ENCODE measurements at regions not wholly inside any gene's neighbourhood (a gene's known extent, or its start where the extent isn't known, plus 50 kb on each side); places are given as distances from the start of the nearest gene placed in this dataset.

DNA sequence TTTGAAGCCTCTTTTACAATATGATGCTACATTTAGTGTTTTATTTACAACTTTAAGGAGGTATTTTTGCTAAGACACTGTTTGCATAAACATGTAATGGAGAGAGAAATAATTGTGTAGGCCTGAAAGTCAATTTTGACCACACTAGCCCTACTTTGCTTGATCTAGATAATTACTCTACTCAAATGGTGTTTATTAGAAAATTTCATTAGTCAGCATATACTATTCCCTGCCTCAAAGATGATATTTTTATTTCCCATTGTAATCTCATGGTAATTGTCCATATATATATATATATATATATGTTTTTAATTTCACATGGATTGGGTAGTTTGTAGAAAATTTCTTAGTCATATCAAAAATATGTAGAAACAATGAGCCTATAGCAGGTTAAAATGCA, 632.2 kb downstream of the SATB2 start:
- H3K23ac ChIP-seq (ENCODE audit: low read length in 2 of 2): no peak overlapping the region
- H3K4me3 ChIP-seq (ENCODE audit: insufficient read depth in 1 of 2, low read depth in 1 of 2, low read length in 2 of 2): no peak overlapping the region
- H2BK120ac ChIP-seq (ENCODE audit: low read depth, low read length): no peak overlapping the region
- H3K27me3 ChIP-seq (ENCODE audit: control insufficient read depth in 1 of 2, insufficient read depth in 1 of 2, low read length in 2 of 2): no peaks in the 10 kb centered on the region
- H3K9me3 ChIP-seq (ENCODE audit: control insufficient read depth, low read length): no peaks in the 10 kb centered on the region
- H2BK5ac ChIP-seq (ENCODE audit: low read depth, low read length, poor library complexity, severe bottlenecking): no peak overlapping the region
- no peak overlapping the region for H4K8ac ChIP-seq (ENCODE audit: low read length)
- no peaks in the 10 kb centered on the region for H3K79me1 ChIP-seq (replicated peaks; ENCODE audit: low read length, poor library complexity, severe bottlenecking)
- no peaks in the 10 kb centered on the region for H3K36me3 ChIP-seq (ENCODE audit: control insufficient read depth in 1 of 2, insufficient read depth in 2 of 2, low read depth in 1 of 2, low read length in 2 of 2)
- H2AFZ ChIP-seq (ENCODE audit: low read depth, low read length): no peak overlapping the region
- H3K14ac ChIP-seq (ENCODE audit: low read length in 2 of 2): no peak overlapping the region
- no peak for DNase-seq
- H3K4me1 ChIP-seq (ENCODE audit: control insufficient read depth, insufficient read depth, low read depth, low read length): no peaks in the 10 kb centered on the region
- no peak overlapping the region for H2AK5ac ChIP-seq (ENCODE audit: low read length, severe bottlenecking)
- H3K27ac ChIP-seq (ENCODE audit: low read length, poor library complexity, severe bottlenecking): no peak overlapping the region
- no peak overlapping the region for H3K4me2 ChIP-seq (ENCODE audit: low read length, poor library complexity, severe bottlenecking)
- H3K18ac ChIP-seq (ENCODE audit: low read depth in 1 of 2, low read length in 2 of 2): no peak overlapping the region
- no peak overlapping the region for H2BK12ac ChIP-seq (ENCODE audit: low read length in 2 of 2)
- no peak overlapping the region for H2BK15ac ChIP-seq (ENCODE audit: low read depth, poor library complexity, severe bottlenecking)
- no peak overlapping the region for H3K9ac ChIP-seq (ENCODE audit: low read length)
- no peak overlapping the region for H3K4ac ChIP-seq (ENCODE audit: low read depth in 1 of 2, low read length in 2 of 2)
- H4K91ac ChIP-seq (ENCODE audit: low read length): no peak overlapping the region

GRCh38 chr2:198817536-198817935, 640.2 kb downstream of the SATB2 start:
- Histone ChIP-seq H2BK15ac (ENCODE audit: low read depth, poor library complexity, severe bottlenecking) (no peak overlapping the region), H3K27me3 (ENCODE audit: control insufficient read depth in 1 of 2, insufficient read depth in 1 of 2, low read length in 2 of 2) (no peaks in the 10 kb centered on the region), H3K9me3 (ENCODE audit: control insufficient read depth, low read length) (no peaks in the 10 kb centered on the region), H3K4me3 (ENCODE audit: insufficient read depth in 1 of 2, low read depth in 1 of 2, low read length in 2 of 2) (no peak overlapping the region), H2AK5ac (ENCODE audit: low read length, severe bottlenecking) (no peak overlapping the region), H4K91ac (ENCODE audit: low read length) (no peak overlapping the region), H3K4me1 (ENCODE audit: control insufficient read depth, insufficient read depth, low read depth, low read length) (no peaks in the 10 kb centered on the region), H3K27ac (ENCODE audit: low read length, poor library complexity, severe bottlenecking) (no peak overlapping the region), H2BK5ac (ENCODE audit: low read depth, low read length, poor library complexity, severe bottlenecking) (no peak overlapping the region), H3K36me3 (ENCODE audit: control insufficient read depth in 1 of 2, insufficient read depth in 2 of 2, low read depth in 1 of 2, low read length in 2 of 2) (no peaks in the 10 kb centered on the region), H3K23ac (ENCODE audit: low read length in 2 of 2) (no peak overlapping the region), H2BK120ac (ENCODE audit: low read depth, low read length) (no peak overlapping the region), H3K18ac (ENCODE audit: low read depth in 1 of 2, low read length in 2 of 2) (no peak overlapping the region), H2AFZ (ENCODE audit: low read depth, low read length) (no peak overlapping the region), H3K9ac (ENCODE audit: low read length) (no peak overlapping the region), H3K14ac (ENCODE audit: low read length in 2 of 2) (no peak overlapping the region), H3K79me1 (replicated peaks; ENCODE audit: low read length, poor library complexity, severe bottlenecking) (no peaks in the 10 kb centered on the region), H4K8ac (ENCODE audit: low read length) (no peak overlapping the region), H3K4ac (ENCODE audit: low read depth in 1 of 2, low read length in 2 of 2) (no peak overlapping the region), H2BK12ac (ENCODE audit: low read length in 2 of 2) (no peak overlapping the region), H3K4me2 (ENCODE audit: low read length, poor library complexity, severe bottlenecking) (no peak overlapping the region)
- DNase-seq: no peak
- WGBS: no CpG with 5 or more reads among the region's 1 CpG

GRCh38 chr2:198815626-198816025, 642.1 kb downstream of the SATB2 start:
- no peak overlapping the region for H2BK120ac ChIP-seq (ENCODE audit: low read depth, low read length)
- H3K4ac ChIP-seq (ENCODE audit: low read depth in 1 of 2, low read length in 2 of 2): no peak overlapping the region
- H3K36me3 ChIP-seq (ENCODE audit: control insufficient read depth in 1 of 2, insufficient read depth in 2 of 2, low read depth in 1 of 2, low read length in 2 of 2): no peaks in the 10 kb centered on the region
- no peaks in the 10 kb centered on the region for H3K27me3 ChIP-seq (ENCODE audit: control insufficient read depth in 1 of 2, insufficient read depth in 1 of 2, low read length in 2 of 2)
- H4K91ac ChIP-seq (ENCODE audit: low read length): no peak overlapping the region
- no peak overlapping the region for H3K14ac ChIP-seq (ENCODE audit: low read length in 2 of 2)
- no peaks in the 10 kb centered on the region for H3K4me1 ChIP-seq (ENCODE audit: control insufficient read depth, insufficient read depth, low read depth, low read length)
- DNase-seq: no peak
- H3K79me1 ChIP-seq (replicated peaks; ENCODE audit: low read length, poor library complexity, severe bottlenecking): no peaks in the 10 kb centered on the region
- no peak overlapping the region for H3K9ac ChIP-seq (ENCODE audit: low read length)
- H4K8ac ChIP-seq (ENCODE audit: low read length): no peak overlapping the region
- no peak overlapping the region for H2BK5ac ChIP-seq (ENCODE audit: low read depth, low read length, poor library complexity, severe bottlenecking)
- H3K18ac ChIP-seq (ENCODE audit: low read depth in 1 of 2, low read length in 2 of 2): no peak overlapping the region
- no peak overlapping the region for H2AK5ac ChIP-seq (ENCODE audit: low read length, severe bottlenecking)
- no peak overlapping the region for H3K4me2 ChIP-seq (ENCODE audit: low read length, poor library complexity, severe bottlenecking)
- H2AFZ ChIP-seq (ENCODE audit: low read depth, low read length): no peak overlapping the region
- no peak overlapping the region for H3K27ac ChIP-seq (ENCODE audit: low read length, poor library complexity, severe bottlenecking)
- no peak overlapping the region for H3K23ac ChIP-seq (ENCODE audit: low read length in 2 of 2)
- no peak overlapping the region for H3K4me3 ChIP-seq (ENCODE audit: insufficient read depth in 1 of 2, low read depth in 1 of 2, low read length in 2 of 2)
- H2BK12ac ChIP-seq (ENCODE audit: low read length in 2 of 2): no peak overlapping the region
- H3K9me3 ChIP-seq (ENCODE audit: control insufficient read depth, low read length): no peaks in the 10 kb centered on the region
- H2BK15ac ChIP-seq (ENCODE audit: low read depth, poor library complexity, severe bottlenecking): no peak overlapping the region
- 100% methylated on average over 1 of the region's 4 CpGs for WGBS

- H3K27me3 ChIP-seq (ENCODE audit: control insufficient read depth in 1 of 2, insufficient read depth in 1 of 2, low read length in 2 of 2): no peaks in the 10 kb centered on the region
- H3K27ac ChIP-seq (ENCODE audit: low read length, poor library complexity, severe bottlenecking): no peak overlapping the region
- no peaks in the 10 kb centered on the region for H3K4me1 ChIP-seq (ENCODE audit: control insufficient read depth, insufficient read depth, low read depth, low read length)
- no peak overlapping the region for H4K8ac ChIP-seq (ENCODE audit: low read length)
- no peak overlapping the region for H3K9ac ChIP-seq (ENCODE audit: low read length)
- WGBS: 79% methylated on average over 1 of the region's 3 CpGs
- H4K91ac ChIP-seq (ENCODE audit: low read length): no peak overlapping the region
- H3K4me2 ChIP-seq (ENCODE audit: low read length, poor library complexity, severe bottlenecking): no peak overlapping the region
- no peak overlapping the region for H3K18ac ChIP-seq (ENCODE audit: low read depth in 1 of 2, low read length in 2 of 2)
- no peak overlapping the region for H3K4me3 ChIP-seq (ENCODE audit: insufficient read depth in 1 of 2, low read depth in 1 of 2, low read length in 2 of 2)
- H3K14ac ChIP-seq (ENCODE audit: low read length in 2 of 2): no peak overlapping the region
- H3K36me3 ChIP-seq (ENCODE audit: control insufficient read depth in 1 of 2, insufficient read depth in 2 of 2, low read depth in 1 of 2, low read length in 2 of 2): no peaks in the 10 kb centered on the region
- H3K79me1 ChIP-seq (replicated peaks; ENCODE audit: low read length, poor library complexity, severe bottlenecking): no peaks in the 10 kb centered on the region
- no peaks in the 10 kb centered on the region for H3K9me3 ChIP-seq (ENCODE audit: control insufficient read depth, low read length)
- no peak overlapping the region for H2BK12ac ChIP-seq (ENCODE audit: low read length in 2 of 2)
- H3K23ac ChIP-seq (ENCODE audit: low read length in 2 of 2): no peak overlapping the region
- H2BK5ac ChIP-seq (ENCODE audit: low read depth, low read length, poor library complexity, severe bottlenecking): no peak overlapping the region
- no peak for DNase-seq
- no peak overlapping the region for H2BK120ac ChIP-seq (ENCODE audit: low read depth, low read length)
- H2BK15ac ChIP-seq (ENCODE audit: low read depth, poor library complexity, severe bottlenecking): no peak overlapping the region
- no peak overlapping the region for H2AFZ ChIP-seq (ENCODE audit: low read depth, low read length)
- no peak overlapping the region for H2AK5ac ChIP-seq (ENCODE audit: low read length, severe bottlenecking)
- H3K4ac ChIP-seq (ENCODE audit: low read depth in 1 of 2, low read length in 2 of 2): no peak overlapping the region
Measured at GRCh38 chr2:198811198-198811597, 646.5 kb downstream of the SATB2 start.
